ENCODE measurements at regions not wholly inside any gene's neighbourhood (a gene's known extent, or its start where the extent isn't known, plus 50 kb on each side); places are given as distances from the start of the nearest gene placed in this dataset.

- TF ChIP-seq LEF1 (IDR thresholded peaks at IDR 0.05; ENCODE audit: borderline replicate concordance) (no peak), FOXA1 (IDR thresholded peaks at IDR 0.05) (no peak), PKNOX1 (IDR thresholded peaks at IDR 0.05) (no peak), ELF4 (IDR thresholded peaks at IDR 0.05) (no peak), SP1 (IDR thresholded peaks at IDR 0.05) (no peak), BHLHE40 (IDR thresholded peaks at IDR 0.05; ENCODE audit: borderline replicate concordance) (no peak), NFRKB (IDR thresholded peaks at IDR 0.05) (no peak), FOXM1 (IDR thresholded peaks at IDR 0.05; ENCODE audit: borderline replicate concordance) (no peak), SUZ12 (IDR thresholded peaks at IDR 0.05) (no peak), TARDBP (IDR thresholded peaks at IDR 0.05) (no peak)
Observed at GRCh38 chr7:46100521-46100920, 179.4 kb upstream of the IGFBP3 start.

Data from HEK293T (cell line).